Upper lobe of left lung (tissue), 4 donors: ENCODE measurements at regions not wholly inside any gene's neighbourhood (a gene's known extent, or its start where the extent isn't known, plus 50 kb on each side); places are given as distances from the start of the nearest gene placed in this dataset.

Source experiments
- EP300 ChIP-seq, 4 donors: sonication (generic); formaldehyde crosslinking; IDR thresholded peaks; one replicate each; pipeline ENCODE4 v1.5.1; 2017; ENCODE audit warnings: antibody characterized with exemption in 4 of 4, control low read depth in 2 of 4
- POLR2A ChIP-seq, 4 donors: fragments of 450-650 bp; IDR thresholded peaks; one replicate each; pipeline ENCODE4 v1.5.1; 2016 to 2017; ENCODE audit warnings: antibody characterized with exemption in 4 of 4, mild to moderate bottlenecking in 2 of 4
- POLR2AphosphoS5 ChIP-seq, 2 donors: sonication (generic); formaldehyde crosslinking; IDR thresholded peaks; one replicate each; pipeline ENCODE4 v1.5.1; 2017; ENCODE audit warnings: antibody characterized with exemption in 2 of 2
- TF ChIP-seq, protein P1 (sequence below), 6 experiments: fragments of 450-650 bp in 4 of 6; fragments of 200-600 bp in 2 of 6; sonication (generic) in 2 of 6; IDR thresholded peaks; one replicate each; pipeline ENCODE4 v1.5.1; 2016 to 2019; ENCODE audit warnings: antibody characterized with exemption in 6 of 6

- no peak for TF ChIP-seq POLR2A (IDR thresholded peaks at IDR 0.05)
- TF ChIP-seq, protein P1, sequence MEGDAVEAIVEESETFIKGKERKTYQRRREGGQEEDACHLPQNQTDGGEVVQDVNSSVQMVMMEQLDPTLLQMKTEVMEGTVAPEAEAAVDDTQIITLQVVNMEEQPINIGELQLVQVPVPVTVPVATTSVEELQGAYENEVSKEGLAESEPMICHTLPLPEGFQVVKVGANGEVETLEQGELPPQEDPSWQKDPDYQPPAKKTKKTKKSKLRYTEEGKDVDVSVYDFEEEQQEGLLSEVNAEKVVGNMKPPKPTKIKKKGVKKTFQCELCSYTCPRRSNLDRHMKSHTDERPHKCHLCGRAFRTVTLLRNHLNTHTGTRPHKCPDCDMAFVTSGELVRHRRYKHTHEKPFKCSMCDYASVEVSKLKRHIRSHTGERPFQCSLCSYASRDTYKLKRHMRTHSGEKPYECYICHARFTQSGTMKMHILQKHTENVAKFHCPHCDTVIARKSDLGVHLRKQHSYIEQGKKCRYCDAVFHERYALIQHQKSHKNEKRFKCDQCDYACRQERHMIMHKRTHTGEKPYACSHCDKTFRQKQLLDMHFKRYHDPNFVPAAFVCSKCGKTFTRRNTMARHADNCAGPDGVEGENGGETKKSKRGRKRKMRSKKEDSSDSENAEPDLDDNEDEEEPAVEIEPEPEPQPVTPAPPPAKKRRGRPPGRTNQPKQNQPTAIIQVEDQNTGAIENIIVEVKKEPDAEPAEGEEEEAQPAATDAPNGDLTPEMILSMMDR (IDR thresholded peaks at IDR 0.05): no peak
- no peak for TF ChIP-seq EP300 (IDR thresholded peaks at IDR 0.05)
- no peak for TF ChIP-seq POLR2AphosphoS5 (IDR thresholded peaks at IDR 0.05)
Observed at GRCh38 chr15:70320077-70320476, 222.4 kb upstream of the TLE3 start.
